HG02610 (cell line): ENCODE measurements at regions not wholly inside any gene's neighbourhood (a gene's known extent, or its start where the extent isn't known, plus 50 kb on each side); places are given as distances from the start of the nearest gene placed in this dataset.

ENCODE experiments used
- ATAC-seq: cut with Tn5 transposase; IDR thresholded peaks from one replicate; pipeline ENCODE4 v1.9.1; 2021; ENCODE audit warnings: mild to moderate bottlenecking, moderate library complexity; ENCODE audit not compliant: unreplicated experiment

- no peak for ATAC-seq
Measured at GRCh38 chr4:79472693-79473438, 64.8 kb upstream of the GK2 start.

- no peak for ATAC-seq
Measured at GRCh38 chr4:79472036-79472435, 64.0 kb upstream of the GK2 start.

- no peak for ATAC-seq
Measured at GRCh38 chr4:79471309-79471708, 63.3 kb upstream of the GK2 start.

- no peak for ATAC-seq
Measured at GRCh38 chr4:79467246-79467932, 59.4 kb upstream of the GK2 start.

GRCh38 chr4:79466621-79467020, 58.6 kb upstream of the GK2 start:
- no peak for ATAC-seq
